SK-N-SH treated with all-trans-retinoic acid at 6 μM for 48 hours (cell line): ENCODE measurements at regions not wholly inside any gene's neighbourhood (a gene's known extent, or its start where the extent isn't known, plus 50 kb on each side); places are given as distances from the start of the nearest gene placed in this dataset.

Experiments
- ARNTL ChIP-seq: fragments of 450-650 bp; formaldehyde crosslinking; IDR thresholded peaks from 2 replicates; pipeline ENCODE4 v1.5.0; 2020; ENCODE audit warnings: low read depth, mild to moderate bottlenecking, moderate library complexity, borderline replicate concordance
- ESRRG ChIP-seq: fragments of 250-450 bp; sonication (Bioruptor Pico); IDR thresholded peaks from 2 replicates; pipeline ENCODE4 v1.6.1; 2021; ENCODE audit warnings: mild to moderate bottlenecking
- ISL1 ChIP-seq: fragments of 250-450 bp; sonication (Bioruptor Pico); IDR thresholded peaks from 2 replicates; pipeline ENCODE4 v2.1.2; 2022; ENCODE audit warnings: mild to moderate bottlenecking, moderate library complexity
- OSR1 ChIP-seq: fragments of 250-450 bp; sonication (Bioruptor Pico); IDR thresholded peaks from 2 replicates; pipeline ENCODE4 v1.8.0; 2022; ENCODE audit warnings: moderate library complexity, mild to moderate bottlenecking, inconsistent platforms
- ZFP3 ChIP-seq: fragments of 250-450 bp; sonication (Bioruptor Pico); IDR thresholded peaks from 2 replicates; pipeline ENCODE4 v1.5.0; 2020; ENCODE audit warnings: mild to moderate bottlenecking, moderate library complexity
- TF ChIP-seq, protein P1 (sequence below): fragments of 250-450 bp; sonication (Bioruptor Pico); IDR thresholded peaks from 2 replicates; pipeline ENCODE4 v1.5.1; 2021; ENCODE audit warnings: mild to moderate bottlenecking, moderate library complexity

DNA sequence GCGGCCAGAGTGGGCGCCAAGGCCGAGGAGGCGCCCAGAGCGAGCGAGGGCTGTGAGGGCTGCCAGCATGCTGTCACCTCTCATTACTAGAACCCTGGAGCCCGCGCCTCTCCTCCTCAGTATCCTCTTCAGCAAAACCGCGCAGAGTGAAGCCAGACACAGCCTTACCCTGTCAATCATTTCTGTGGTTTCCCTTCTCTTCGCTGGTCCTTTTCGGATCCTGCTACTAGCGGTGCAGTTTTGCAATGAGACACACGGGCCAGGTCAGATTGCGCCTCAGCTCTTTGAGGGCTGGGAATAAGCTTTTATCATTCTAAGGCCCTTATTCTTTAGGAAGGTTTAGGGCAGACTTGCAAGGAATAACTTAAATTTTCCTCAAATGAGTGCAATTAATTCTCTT is 55.5 kb upstream of the FAM171A1 start:
- no peak for TF ChIP-seq ARNTL (CRISPR knock-in tag)
- TF ChIP-seq ZFP3 (CRISPR knock-in tag), result no peak
- TF ChIP-seq, protein P1, sequence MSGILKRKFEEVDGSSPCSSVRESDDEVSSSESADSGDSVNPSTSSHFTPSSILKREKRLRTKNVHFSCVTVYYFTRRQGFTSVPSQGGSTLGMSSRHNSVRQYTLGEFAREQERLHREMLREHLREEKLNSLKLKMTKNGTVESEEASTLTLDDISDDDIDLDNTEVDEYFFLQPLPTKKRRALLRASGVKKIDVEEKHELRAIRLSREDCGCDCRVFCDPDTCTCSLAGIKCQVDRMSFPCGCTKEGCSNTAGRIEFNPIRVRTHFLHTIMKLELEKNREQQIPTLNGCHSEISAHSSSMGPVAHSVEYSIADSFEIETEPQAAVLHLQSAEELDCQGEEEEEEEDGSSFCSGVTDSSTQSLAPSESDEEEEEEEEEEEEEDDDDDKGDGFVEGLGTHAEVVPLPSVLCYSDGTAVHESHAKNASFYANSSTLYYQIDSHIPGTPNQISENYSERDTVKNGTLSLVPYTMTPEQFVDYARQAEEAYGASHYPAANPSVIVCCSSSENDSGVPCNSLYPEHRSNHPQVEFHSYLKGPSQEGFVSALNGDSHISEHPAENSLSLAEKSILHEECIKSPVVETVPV (CRISPR knock-in tag), result no peak
- no peak for TF ChIP-seq OSR1 (CRISPR knock-in tag)
- TF ChIP-seq ESRRG, result no peak
- TF ChIP-seq ISL1 (CRISPR knock-in tag), result no peak
